Ovary (tissue), 7 donors: ENCODE measurements at regions not wholly inside any gene's neighbourhood (a gene's known extent, or its start where the extent isn't known, plus 50 kb on each side); places are given as distances from the start of the nearest gene placed in this dataset.
A peak's percentile ranks its signal among the peaks of the same experiment; 100 is the strongest.

Experiments
- DNase-seq, 5 donors: peaks; one replicate each; pipeline ENCODE4 v3.0.0-alpha.2; 2019 to 2020
- H3K27ac ChIP-seq, 2 donors: fragments of 200-600 bp; one replicate each; pipeline versions ENCODE4 v1.5.1 to v1.8.0; 2019 to 2022
- H3K27me3 ChIP-seq: fragments of 200-600 bp; one replicate; pipeline ENCODE4 v1.8.0; 2022
- H3K36me3 ChIP-seq: fragments of 200-600 bp; sonication (generic); one replicate; pipeline ENCODE4 v1.5.1; 2019
- H3K4me1 ChIP-seq: one replicate; pipeline ENCODE4 v1.8.1; 2013; ENCODE audit warnings: mild to moderate bottlenecking, moderate library complexity; ENCODE audit not compliant: insufficient read depth
- H3K4me3 ChIP-seq: fragments of 200-600 bp; sonication (generic); one replicate; pipeline ENCODE4 v1.5.1; 2017
- H3K9me3 ChIP-seq, 2 donors: fragments of 200-600 bp in 1 of 2; sonication (generic) in 1 of 2; one replicate each; pipeline versions ENCODE4 v1.5.1 to v1.8.1; 2013 to 2019; ENCODE audit warnings: mild to moderate bottlenecking in 1 of 2, moderate library complexity in 1 of 2
- EP300 ChIP-seq: sonication (generic); formaldehyde crosslinking; IDR thresholded peaks from one replicate; pipeline ENCODE4 v1.6.1; 2017; ENCODE audit warnings: antibody characterized with exemption
- POLR2A ChIP-seq: fragments of 450-650 bp; IDR thresholded peaks from one replicate; pipeline ENCODE4 v1.6.1; 2017; ENCODE audit warnings: antibody characterized with exemption, mild to moderate bottlenecking, moderate library complexity
- WGBS, 3 donors: extraction: QIAGEN DNeasy Blood & Tissue Kit in 1 of 3; methylation state at CpG; one replicate each; pipeline versions ENCODE4 v1.1.5 to v1.1.7; 2013 to 2017; 5-methylcytosine and 5-hydroxymethylcytosine counted together
- intact Hi-C, 4 donors: fragments of 100-400 bp; cut with DNase I; formaldehyde crosslinking; loops; one replicate each; pipeline versions ENCODE4 v1.11.0 to v1.15.1; 2022 to 2023
- TF ChIP-seq, protein P1 (sequence below), 3 donors: fragments of 450-650 bp in 2 of 3; fragments of 200-600 bp in 1 of 3; IDR thresholded peaks; one replicate each; pipeline versions ENCODE4 v1.5.1 to v1.8.0; 2016 to 2022; ENCODE audit warnings: antibody characterized with exemption in 3 of 3, mild to moderate bottlenecking in 1 of 3
- donor health status: DM: no; HTN: no; CAD: no; lungs with moderate emphysema.
- donor health status: DM: no; HTN: no; CAD: no.
- donor health status: Bipolar disorder and iron deficiency.
- donor health status: DM: no; HTN: no; CAD: no.
- donor health status: DM: yes; HTN: yes; CAD: no.

DNA sequence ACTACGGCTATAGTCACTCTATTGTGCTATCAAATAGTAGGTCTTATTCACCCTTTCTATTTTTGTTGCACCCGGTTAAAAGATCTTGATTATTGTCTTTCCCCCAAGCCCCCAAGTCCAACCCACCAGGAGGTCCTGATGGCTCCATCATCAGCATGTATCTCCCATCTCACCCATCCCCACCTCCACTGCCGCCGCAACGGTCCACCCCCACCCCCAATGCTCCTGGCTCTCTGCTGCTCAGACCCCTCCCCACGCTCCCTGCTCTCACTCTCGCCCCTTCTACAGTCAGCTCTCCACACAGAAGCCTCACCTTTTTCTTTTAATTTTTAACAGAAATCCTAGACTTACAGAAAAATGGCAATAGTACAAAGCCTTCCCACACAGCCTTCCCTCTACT, 51.5 kb upstream of the SH3PXD2B start:
- H3K27me3 ChIP-seq, result no peaks in the 10 kb centered on the region
- DNase-seq, result peak in 4 of 5 donors; percentile 10 to 36 (median 17)
- H3K36me3 ChIP-seq, result no peaks in the 10 kb centered on the region
- WGBS, 3 donors, result 91 to 94% (median 93%) methylated on average over 7 of the region's 7 CpGs
- H3K9me3 ChIP-seq, result no peaks in the 10 kb centered on the region
- TF ChIP-seq, protein P1, sequence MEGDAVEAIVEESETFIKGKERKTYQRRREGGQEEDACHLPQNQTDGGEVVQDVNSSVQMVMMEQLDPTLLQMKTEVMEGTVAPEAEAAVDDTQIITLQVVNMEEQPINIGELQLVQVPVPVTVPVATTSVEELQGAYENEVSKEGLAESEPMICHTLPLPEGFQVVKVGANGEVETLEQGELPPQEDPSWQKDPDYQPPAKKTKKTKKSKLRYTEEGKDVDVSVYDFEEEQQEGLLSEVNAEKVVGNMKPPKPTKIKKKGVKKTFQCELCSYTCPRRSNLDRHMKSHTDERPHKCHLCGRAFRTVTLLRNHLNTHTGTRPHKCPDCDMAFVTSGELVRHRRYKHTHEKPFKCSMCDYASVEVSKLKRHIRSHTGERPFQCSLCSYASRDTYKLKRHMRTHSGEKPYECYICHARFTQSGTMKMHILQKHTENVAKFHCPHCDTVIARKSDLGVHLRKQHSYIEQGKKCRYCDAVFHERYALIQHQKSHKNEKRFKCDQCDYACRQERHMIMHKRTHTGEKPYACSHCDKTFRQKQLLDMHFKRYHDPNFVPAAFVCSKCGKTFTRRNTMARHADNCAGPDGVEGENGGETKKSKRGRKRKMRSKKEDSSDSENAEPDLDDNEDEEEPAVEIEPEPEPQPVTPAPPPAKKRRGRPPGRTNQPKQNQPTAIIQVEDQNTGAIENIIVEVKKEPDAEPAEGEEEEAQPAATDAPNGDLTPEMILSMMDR (IDR thresholded peaks at IDR 0.05), result no peak
- TF ChIP-seq EP300, result no peak
- no peak overlapping the region for H3K4me3 ChIP-seq
- intact Hi-C loops, result loop anchor here in 1 of 4 donors (10.0 kb wide), 1 partner anchor 49 kb away; no protein-coding TSS in a partner anchor
- H3K27ac ChIP-seq, result no peak overlapping the region
- H3K4me1 ChIP-seq, result peaks cover 13% of the 10 kb centered on the region

DNA sequence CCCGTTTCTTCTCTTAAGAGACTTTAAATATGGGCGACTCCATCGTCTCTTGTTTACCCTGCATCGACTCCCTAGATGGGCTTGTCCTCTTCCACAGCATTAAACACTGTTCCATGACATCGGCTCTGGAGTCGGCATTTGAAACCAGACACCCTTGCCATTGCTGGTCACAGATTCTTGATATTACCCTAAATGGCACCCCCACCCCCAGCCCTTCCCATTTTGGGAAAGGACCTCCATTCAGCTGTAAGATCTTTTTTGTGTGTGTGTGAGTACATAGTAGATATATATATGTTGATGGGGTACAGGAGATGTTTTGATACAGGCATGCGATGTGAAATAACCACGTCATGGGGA, 51.1 kb upstream of the SH3PXD2B start:
- peak in 4 of 5 donors; percentile 10 to 31 (median 22) for DNase-seq
- H3K27me3 ChIP-seq, result no peaks in the 10 kb centered on the region
- no peak overlapping the region for H3K4me3 ChIP-seq
- 74 to 84% (median 81%) methylated on average over 8 of the region's 8 CpGs for whole genome bisulfite sequencing, 3 donors
- H3K9me3 ChIP-seq, result no peaks in the 10 kb centered on the region
- peaks cover 13% of the 10 kb centered on the region for H3K4me1 ChIP-seq
- no peaks in the 10 kb centered on the region for H3K36me3 ChIP-seq
- H3K27ac ChIP-seq, result peak overlapping the region in 1 of 2 donors; percentile 58
- intact Hi-C loops, result loop anchor here in 1 of 4 donors (10.0 kb wide), 1 partner anchor 49 kb away; no protein-coding TSS in a partner anchor
- TF ChIP-seq, protein P1 (IDR thresholded peaks at IDR 0.05), result no peak
- TF ChIP-seq EP300, result no peak
- TF ChIP-seq POLR2A, result no peak

DNA sequence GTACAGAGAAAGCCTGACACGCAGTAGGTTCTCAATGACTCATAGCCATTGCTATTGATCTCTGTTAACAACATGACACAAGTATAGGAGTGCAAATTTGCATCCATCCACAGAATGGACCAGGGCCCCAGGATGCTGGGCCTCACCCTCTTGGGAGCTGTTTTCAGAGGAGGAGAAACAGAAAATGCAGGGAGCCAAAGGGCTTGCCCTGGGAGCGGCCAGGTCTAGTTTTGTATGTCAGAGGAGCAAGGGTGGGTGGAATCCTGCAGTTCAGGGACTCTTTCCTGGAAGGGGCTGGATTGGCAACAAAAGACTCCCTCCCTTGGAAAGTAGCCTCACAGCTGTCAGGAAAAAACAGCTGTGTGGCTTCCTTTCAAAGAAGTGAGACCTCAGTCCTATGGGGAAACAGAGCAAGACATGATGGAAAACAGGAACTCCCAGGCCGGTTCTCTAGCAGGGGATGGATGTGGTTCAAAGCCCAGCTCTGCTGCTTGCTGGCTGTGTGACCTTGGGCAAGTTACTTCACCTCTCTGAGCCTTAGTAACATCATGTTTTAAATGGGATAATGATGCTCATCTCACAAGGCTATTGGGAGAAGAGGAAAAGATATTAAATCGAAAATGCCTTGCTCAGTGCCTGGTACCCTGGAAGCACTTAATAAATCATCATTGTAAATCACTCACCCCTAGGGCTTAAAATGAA, 50.5 kb upstream of the SH3PXD2B start:
- Histone ChIP-seq H3K27ac (peak overlapping the region in 1 of 2 donors; percentile 58), H3K4me1 (peaks cover 13% of the 10 kb centered on the region), H3K27me3 (no peaks in the 10 kb centered on the region), H3K4me3 (no peak overlapping the region), H3K36me3 (no peaks in the 10 kb centered on the region), H3K9me3 (no peaks in the 10 kb centered on the region)
- TF ChIP-seq EP300 (peak; percentile 61), POLR2A (no peak)
- TF ChIP-seq, protein P1 (IDR thresholded peaks at IDR 0.05), result no peak
- intact Hi-C loops, result loop anchor here in 1 of 4 donors (10.0 kb wide), 1 partner anchor 50 kb away; no protein-coding TSS in a partner anchor
- 20 to 23% (median 22%) methylated on average over 4 of the region's 4 CpGs for WGBS, 3 donors
- DNase-seq, result peak; percentile 73 to 83 (median 80)

DNA sequence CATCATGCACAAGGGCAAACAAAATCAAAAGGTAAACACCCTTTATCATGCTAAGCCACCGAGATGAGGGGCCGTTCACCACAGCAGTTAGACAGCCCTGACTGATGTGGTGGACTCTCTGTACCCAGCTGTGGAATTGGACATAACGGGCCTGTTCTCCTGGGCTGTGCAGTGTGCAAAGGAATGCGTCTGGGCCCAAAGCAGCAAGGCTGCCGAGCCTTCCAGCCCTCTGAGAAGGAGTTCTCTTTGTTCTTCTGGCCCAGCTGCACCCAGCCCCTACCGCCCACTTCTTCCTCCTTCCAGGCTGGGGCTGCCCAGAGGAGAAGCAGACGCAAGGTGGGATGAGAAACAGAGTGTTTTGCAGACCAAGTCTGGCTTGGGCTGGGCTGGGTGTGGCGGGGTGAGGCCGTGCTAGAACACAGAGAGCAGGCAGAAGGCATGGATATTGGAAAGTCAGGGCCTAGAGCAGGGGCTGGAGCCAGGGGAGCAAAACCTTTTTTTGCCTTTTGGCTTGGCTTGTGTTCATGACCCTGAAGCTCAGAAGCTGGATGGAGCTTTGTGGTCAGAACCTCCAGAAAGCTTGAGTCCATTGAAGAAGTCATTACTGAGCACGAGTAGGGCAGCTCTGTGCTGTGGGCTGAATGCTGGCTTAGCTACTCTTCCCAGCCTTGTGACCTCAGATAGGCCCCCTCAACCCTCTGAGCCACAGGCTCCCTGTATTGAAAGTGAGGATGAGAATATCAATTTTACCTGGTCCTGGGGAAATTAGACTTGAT, 49.8 kb upstream of the SH3PXD2B start:
- H3K36me3 ChIP-seq, result no peaks in the 10 kb centered on the region
- peak overlapping the region in 1 of 2 donors; percentile 58 for H3K27ac ChIP-seq
- intact Hi-C loops, result loop anchor here in 1 of 4 donors (10.0 kb wide), 1 partner anchor 51 kb away; no protein-coding TSS in a partner anchor
- WGBS, 3 donors, result 20 to 24% (median 23%) methylated on average over 10 of the region's 10 CpGs
- no peaks in the 10 kb centered on the region for H3K9me3 ChIP-seq
- peaks cover 13% of the 10 kb centered on the region for H3K4me1 ChIP-seq
- TF ChIP-seq, protein P1 (IDR thresholded peaks at IDR 0.05), result no peak
- TF ChIP-seq POLR2A (no peak), EP300 (no peak)
- no peaks in the 10 kb centered on the region for H3K27me3 ChIP-seq
- no peak overlapping the region for H3K4me3 ChIP-seq
- DNase-seq, result peak; percentile 42 to 80 (median 63)
